Mesothelial cell of epicardium (in vitro differentiated cells): ENCODE measurements at regions not wholly inside any gene's neighbourhood (a gene's known extent, or its start where the extent isn't known, plus 50 kb on each side); places are given as distances from the start of the nearest gene placed in this dataset.
A peak's percentile ranks its signal among the peaks of the same experiment; 100 is the strongest.
"Not testable (repeated sequence)": the region's sequence is repeated elsewhere in the genome, so short reads cannot be mapped to it uniquely, and the experiment has no call there.

Source experiments
- DNase-seq, 2 experiments: peaks; one replicate each; pipeline ENCODE4 v3.0.0; 2021; ENCODE audit warnings: low spot score in 2 of 2; ENCODE audit not compliant: unreplicated experiment in 2 of 2
- H3K27ac Mint-ChIP-seq: 2 replicates; pipeline ENCODE4 v1.8.0; 2021; ENCODE audit warnings: mixed read lengths
- H3K27me3 Mint-ChIP-seq: 2 replicates; pipeline ENCODE4 v1.8.0; 2021; ENCODE audit warnings: low read depth, mixed read lengths
- H3K36me3 Mint-ChIP-seq: 2 replicates; pipeline ENCODE4 v1.8.0; 2021; ENCODE audit warnings: mixed read lengths
- H3K4me1 Mint-ChIP-seq: 2 replicates; pipeline ENCODE4 v1.8.0; 2021; ENCODE audit warnings: mixed read lengths
- H3K4me3 Mint-ChIP-seq: 2 replicates; pipeline ENCODE4 v1.8.0; 2021; ENCODE audit warnings: mild to moderate bottlenecking, moderate library complexity, mixed read lengths
- H3K9me3 Mint-ChIP-seq: 2 replicates; pipeline ENCODE4 v1.8.0; 2021; ENCODE audit warnings: mixed read lengths
- TF ChIP-seq, protein P1 (sequence below): fragments of 200-600 bp; sonication (generic); IDR thresholded peaks from one replicate; pipeline ENCODE4 v1.5.0; 2021; ENCODE audit warnings: antibody characterized with exemption; ENCODE audit not compliant: unreplicated experiment

DNA sequence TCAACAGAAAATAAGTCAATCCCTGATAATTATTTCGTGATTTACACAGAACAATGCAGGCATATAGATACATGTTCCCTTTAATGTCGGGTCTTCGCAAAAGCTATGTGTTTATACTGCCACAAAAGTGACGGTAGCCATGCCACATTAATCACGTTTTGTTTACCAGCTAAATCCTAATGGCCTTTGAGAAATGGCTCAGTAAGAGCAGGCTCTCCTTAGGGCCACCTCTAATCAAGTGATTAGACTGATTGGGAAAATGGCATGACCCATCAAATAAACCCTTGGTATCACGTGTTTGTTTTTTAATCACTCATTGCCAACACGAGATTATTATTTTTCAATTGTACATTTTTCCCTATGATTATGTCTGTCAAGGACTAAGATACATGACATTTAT, 102.0 kb upstream of the USP25 start:
- Mint-ChIP-seq H3K4me3 (no peak overlapping the region), H3K27ac (peak overlapping the region; percentile 83), H3K36me3 (no peaks in the 10 kb centered on the region), H3K9me3 (peaks cover 4% of the 10 kb centered on the region), H3K27me3 (no peaks in the 10 kb centered on the region), H3K4me1 (peaks cover 58% of the 10 kb centered on the region)
- DNase-seq, result no peak
- TF ChIP-seq, protein P1, sequence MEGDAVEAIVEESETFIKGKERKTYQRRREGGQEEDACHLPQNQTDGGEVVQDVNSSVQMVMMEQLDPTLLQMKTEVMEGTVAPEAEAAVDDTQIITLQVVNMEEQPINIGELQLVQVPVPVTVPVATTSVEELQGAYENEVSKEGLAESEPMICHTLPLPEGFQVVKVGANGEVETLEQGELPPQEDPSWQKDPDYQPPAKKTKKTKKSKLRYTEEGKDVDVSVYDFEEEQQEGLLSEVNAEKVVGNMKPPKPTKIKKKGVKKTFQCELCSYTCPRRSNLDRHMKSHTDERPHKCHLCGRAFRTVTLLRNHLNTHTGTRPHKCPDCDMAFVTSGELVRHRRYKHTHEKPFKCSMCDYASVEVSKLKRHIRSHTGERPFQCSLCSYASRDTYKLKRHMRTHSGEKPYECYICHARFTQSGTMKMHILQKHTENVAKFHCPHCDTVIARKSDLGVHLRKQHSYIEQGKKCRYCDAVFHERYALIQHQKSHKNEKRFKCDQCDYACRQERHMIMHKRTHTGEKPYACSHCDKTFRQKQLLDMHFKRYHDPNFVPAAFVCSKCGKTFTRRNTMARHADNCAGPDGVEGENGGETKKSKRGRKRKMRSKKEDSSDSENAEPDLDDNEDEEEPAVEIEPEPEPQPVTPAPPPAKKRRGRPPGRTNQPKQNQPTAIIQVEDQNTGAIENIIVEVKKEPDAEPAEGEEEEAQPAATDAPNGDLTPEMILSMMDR, result no peak

DNA sequence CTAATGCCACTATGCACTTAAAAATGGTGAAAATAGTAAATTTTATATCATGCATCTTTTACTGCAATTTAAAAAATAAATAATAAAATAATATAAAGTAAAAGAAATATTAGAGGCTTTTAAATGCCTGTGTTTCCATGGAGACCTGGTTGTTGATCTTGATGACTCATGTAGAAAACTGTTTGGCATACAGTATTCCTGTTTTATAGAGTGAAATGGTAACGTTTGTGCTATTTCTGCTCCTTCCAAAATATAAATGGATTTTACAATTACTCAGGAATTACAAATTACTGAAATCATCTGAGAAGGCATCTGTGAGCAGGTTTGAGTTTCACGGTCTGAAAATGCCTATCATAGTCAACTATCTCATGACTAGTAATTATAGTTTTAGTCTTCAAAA, 98.4 kb upstream of the USP25 start:
- H3K9me3 Mint-ChIP-seq, result peaks cover 3% of the 10 kb centered on the region
- no peak for DNase-seq
- peak overlapping the region; percentile 39 for H3K27ac Mint-ChIP-seq
- peaks cover 45% of the 10 kb centered on the region for H3K4me1 Mint-ChIP-seq
- TF ChIP-seq, protein P1, result no peak
- H3K36me3 Mint-ChIP-seq, result no peaks in the 10 kb centered on the region
- H3K4me3 Mint-ChIP-seq, result no peak overlapping the region
- no peaks in the 10 kb centered on the region for H3K27me3 Mint-ChIP-seq

DNA sequence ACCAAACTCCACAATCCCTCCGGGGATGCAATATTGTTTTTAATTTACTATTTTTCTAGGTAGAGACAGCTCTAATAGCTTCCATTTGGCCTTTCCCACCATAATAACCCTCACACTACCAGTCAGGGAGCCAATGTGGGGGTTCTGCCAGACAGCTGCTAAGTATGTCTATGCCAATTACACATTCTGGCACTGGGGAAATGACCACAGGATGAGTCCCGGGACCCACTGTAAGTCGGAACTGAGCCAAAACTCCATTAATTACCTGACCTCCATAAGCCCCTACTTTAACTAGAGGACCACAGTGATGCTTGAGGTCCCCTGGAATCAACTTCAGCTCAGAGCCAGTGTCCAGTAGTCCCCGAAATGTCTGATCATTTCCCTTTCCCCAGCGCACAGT, 95.2 kb upstream of the USP25 start:
- H3K4me1 Mint-ChIP-seq, result peaks cover 36% of the 10 kb centered on the region

DNA sequence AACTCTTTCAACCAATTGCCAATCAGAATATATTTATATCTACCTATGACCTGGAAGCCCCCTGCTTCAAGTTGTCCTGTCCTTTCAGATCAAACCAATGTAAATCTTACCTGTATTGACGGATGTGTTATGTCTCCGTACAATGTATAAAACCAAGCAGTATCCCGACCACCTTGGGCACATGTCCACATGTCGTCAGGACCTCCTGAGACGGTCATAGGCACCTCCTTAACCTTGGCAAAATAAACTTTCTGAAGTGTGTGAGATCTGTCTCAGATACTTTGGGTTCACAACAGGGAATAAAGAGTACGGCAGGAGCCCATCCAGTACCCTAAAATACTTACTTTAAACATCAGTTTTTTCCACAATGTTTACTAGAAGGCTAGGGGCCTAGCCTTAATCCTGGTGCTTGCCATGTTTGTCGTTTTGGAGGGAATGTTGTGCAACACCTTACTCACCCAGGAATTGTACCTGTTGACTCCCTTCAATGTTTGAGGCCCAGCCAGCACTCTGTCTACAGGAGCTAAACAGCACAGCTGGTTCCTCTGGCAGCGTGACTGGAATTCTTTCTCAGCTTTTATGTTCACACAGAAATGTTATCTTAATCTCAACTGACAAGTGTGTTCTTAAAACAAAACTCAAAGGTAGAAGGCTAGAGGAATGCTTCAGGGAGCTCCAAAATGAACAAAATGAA, 90.8 kb upstream of the USP25 start:
- Mint-ChIP-seq H3K4me3 (no peak overlapping the region), H3K27me3 (no peaks in the 10 kb centered on the region), H3K36me3 (no peaks in the 10 kb centered on the region), H3K4me1 (peaks cover 45% of the 10 kb centered on the region), H3K27ac (peak overlapping the region; percentile 3), H3K9me3 (peaks cover 3% of the 10 kb centered on the region)
- DNase-seq, result no peak
- TF ChIP-seq, protein P1, result no peak

More for the DNA sequence above, 95.2 kb upstream of the USP25 start:
- not testable (repeated sequence) for H3K27ac Mint-ChIP-seq, H3K36me3 Mint-ChIP-seq, DNase-seq, H3K9me3 Mint-ChIP-seq, H3K4me3 Mint-ChIP-seq, H3K27me3 Mint-ChIP-seq

DNA sequence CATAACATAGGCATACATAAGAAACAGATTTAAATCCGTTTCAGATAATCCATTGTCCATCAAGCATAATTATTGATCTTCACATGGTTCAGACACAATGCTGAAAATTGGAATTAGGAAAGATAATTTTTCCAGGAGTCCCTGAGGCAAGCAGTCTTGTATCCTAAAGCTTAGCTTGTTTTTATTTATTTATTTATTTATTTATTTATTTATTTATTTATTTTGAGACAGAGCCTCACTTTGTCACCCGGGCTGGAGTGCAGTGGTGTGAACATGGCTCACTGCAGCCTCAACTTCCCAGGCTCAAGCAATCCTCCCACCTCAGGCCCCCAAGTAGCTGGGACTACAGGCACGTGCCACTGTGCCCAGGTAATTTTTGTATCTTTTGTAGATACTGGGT, 89.7 kb upstream of the USP25 start:
- H3K27ac Mint-ChIP-seq, H3K9me3 Mint-ChIP-seq, H3K36me3 Mint-ChIP-seq, H3K27me3 Mint-ChIP-seq, H3K4me3 Mint-ChIP-seq, DNase-seq: not testable (repeated sequence)
- peaks cover 45% of the 10 kb centered on the region for H3K4me1 Mint-ChIP-seq

DNA sequence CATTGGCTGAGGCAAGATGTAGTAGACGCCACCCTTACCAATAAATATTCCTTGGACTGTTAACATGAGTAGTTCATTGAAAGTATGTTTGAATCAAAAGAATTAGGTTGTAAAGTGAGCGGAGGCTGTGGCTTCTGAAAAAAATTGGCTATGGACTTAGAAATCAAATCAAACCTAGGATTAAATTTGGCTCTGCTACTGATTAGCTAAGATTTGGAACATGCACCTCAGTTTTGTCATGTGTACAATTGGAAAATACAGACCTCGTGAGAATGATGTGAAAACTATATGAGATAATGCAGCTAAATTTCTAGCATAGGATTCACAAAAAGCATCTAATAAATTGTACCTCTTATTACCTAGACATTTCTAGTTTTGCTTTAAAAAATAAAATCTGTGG, 85.3 kb upstream of the USP25 start:
- H3K27ac Mint-ChIP-seq, result no peak overlapping the region
- no peak for DNase-seq
- H3K9me3 Mint-ChIP-seq, result peaks cover 7% of the 10 kb centered on the region
- H3K27me3 Mint-ChIP-seq, result no peaks in the 10 kb centered on the region
- no peaks in the 10 kb centered on the region for H3K36me3 Mint-ChIP-seq
- no peak overlapping the region for H3K4me3 Mint-ChIP-seq
- H3K4me1 Mint-ChIP-seq, result peaks cover 34% of the 10 kb centered on the region
- TF ChIP-seq, protein P1, result no peak

DNA sequence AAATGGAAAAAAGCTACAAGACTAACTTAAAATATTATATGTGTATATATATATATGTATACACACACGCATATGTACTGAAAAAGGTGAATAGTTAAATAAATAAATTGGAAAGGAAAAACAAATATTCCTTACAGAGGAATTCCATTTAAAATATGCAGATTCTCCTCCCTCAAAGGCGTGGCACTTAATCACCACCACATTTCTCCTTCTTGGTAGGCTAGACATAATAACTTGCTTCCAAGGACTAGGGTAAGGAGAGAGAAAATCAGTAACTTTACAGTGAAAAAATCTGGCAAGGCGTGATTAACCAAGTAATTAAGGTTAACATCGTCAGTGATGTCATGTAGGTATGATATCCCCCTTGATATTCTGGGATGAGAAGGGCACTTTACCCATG, 84.0 kb upstream of the USP25 start:
- no peak overlapping the region for H3K27ac Mint-ChIP-seq
- peaks cover 26% of the 10 kb centered on the region for H3K4me1 Mint-ChIP-seq
- no peak overlapping the region for H3K4me3 Mint-ChIP-seq
- TF ChIP-seq, protein P1, result no peak
- DNase-seq, result no peak
- H3K36me3 Mint-ChIP-seq, result no peaks in the 10 kb centered on the region
- no peaks in the 10 kb centered on the region for H3K27me3 Mint-ChIP-seq
- peaks cover 7% of the 10 kb centered on the region for H3K9me3 Mint-ChIP-seq
